Neuronal stem cell (in vitro differentiated cells): ENCODE measurements at regions not wholly inside any gene's neighbourhood (a gene's known extent, or its start where the extent isn't known, plus 50 kb on each side); places are given as distances from the start of the nearest gene placed in this dataset.

Source experiments
- DNase-seq: peaks from one replicate; pipeline ENCODE4 v3.0.0-alpha.2; 2013; ENCODE audit warnings: low spot score
- H2AFZ ChIP-seq: one replicate; pipeline ENCODE4 v1.6.1; 2013; ENCODE audit warnings: mild to moderate bottlenecking, low read length, inconsistent platforms
- H2AK5ac ChIP-seq: 2 replicates; pipeline ENCODE4 v1.6.1; 2013; ENCODE audit warnings: low read depth, mild to moderate bottlenecking, inconsistent platforms, low read length, moderate library complexity, mixed read lengths
- H2BK120ac ChIP-seq: 2 replicates; pipeline ENCODE4 v1.6.1; 2013; ENCODE audit warnings: low read depth, mild to moderate bottlenecking, inconsistent platforms, low read length, moderate library complexity, mixed read lengths
- H2BK12ac ChIP-seq: one replicate; pipeline ENCODE4 v1.6.1; 2013; ENCODE audit warnings: low read length, inconsistent platforms
- H2BK15ac ChIP-seq: 2 replicates; pipeline ENCODE4 v1.6.1; 2013; ENCODE audit warnings: mild to moderate bottlenecking, low read length, inconsistent platforms, mixed read lengths
- H2BK5ac ChIP-seq: one replicate; pipeline ENCODE4 v1.6.1; 2013; ENCODE audit warnings: inconsistent platforms, mild to moderate bottlenecking, low read length, moderate library complexity
- H3K14ac ChIP-seq: one replicate; pipeline ENCODE4 v1.6.1; 2013; ENCODE audit warnings: low read length, inconsistent platforms
- H3K18ac ChIP-seq: 2 replicates; pipeline ENCODE4 v1.6.1; 2013; ENCODE audit warnings: low read length, inconsistent platforms
- H3K23ac ChIP-seq: 2 replicates; pipeline ENCODE4 v1.6.1; 2013; ENCODE audit warnings: low read depth, mild to moderate bottlenecking, mixed read lengths, low read length, inconsistent platforms; ENCODE audit not compliant: poor library complexity
- H3K27ac ChIP-seq: replicated peaks from 3 replicates; pipeline ENCODE4 v1.5.1; 2013; ENCODE audit warnings: low read length, inconsistent platforms
- H3K27me3 ChIP-seq, 3 experiments: 2 replicates each; pipeline ENCODE4 v1.6.1; 2013; ENCODE audit warnings: low read length in 3 of 3, mild to moderate bottlenecking in 2 of 3, inconsistent platforms in 1 of 3, low read depth in 1 of 3, mixed read lengths in 1 of 3, moderate library complexity in 1 of 3; ENCODE audit not compliant: control insufficient read depth in 3 of 3, insufficient read depth in 3 of 3
- H3K36me3 ChIP-seq, 2 donors: replicated peaks in 1 of 2; 2 replicates each; pipeline ENCODE4 v1.6.1; 2013; ENCODE audit warnings: low read length in 2 of 2; ENCODE audit not compliant: control insufficient read depth in 2 of 2, insufficient read depth in 2 of 2
- H3K4ac ChIP-seq: 2 replicates; pipeline ENCODE4 v1.6.1; 2013; ENCODE audit warnings: inconsistent platforms, mild to moderate bottlenecking, low read length, moderate library complexity
- H3K4me1 ChIP-seq, 2 donors: 1 replicate in 1 of 2; 2 replicates in 1 of 2; pipeline ENCODE4 v1.6.1; 2013; ENCODE audit warnings: low read length in 2 of 2, low read depth in 1 of 2; ENCODE audit not compliant: control insufficient read depth in 2 of 2, insufficient read depth in 1 of 2
- H3K4me2 ChIP-seq: one replicate; pipeline ENCODE4 v1.6.1; 2013; ENCODE audit warnings: mild to moderate bottlenecking, low read length, inconsistent platforms; ENCODE audit not compliant: insufficient read depth, poor library complexity, severe bottlenecking
- H3K4me3 ChIP-seq, 2 donors: 2 replicates each; pipeline ENCODE4 v1.5.1; 2013; ENCODE audit warnings: low read length in 2 of 2, mild to moderate bottlenecking in 2 of 2, inconsistent platforms in 1 of 2, moderate library complexity in 1 of 2
- H3K79me1 ChIP-seq: one replicate; pipeline ENCODE4 v1.6.1; 2013; ENCODE audit warnings: low read depth, mild to moderate bottlenecking, inconsistent platforms, low read length, moderate library complexity
- H3K9ac ChIP-seq: one replicate; pipeline ENCODE4 v1.6.1; 2013; ENCODE audit warnings: mild to moderate bottlenecking, low read depth, low read length, inconsistent platforms; ENCODE audit not compliant: poor library complexity
- H3K9me3 ChIP-seq, 2 donors: replicated peaks in 1 of 2; 2 replicates each; pipeline versions ENCODE3 to v1.6.1; 2013; ENCODE audit warnings: low read length in 2 of 2, mild to moderate bottlenecking in 2 of 2, inconsistent platforms in 1 of 2, low read depth in 1 of 2, mixed read lengths in 1 of 2, moderate library complexity in 1 of 2; ENCODE audit not compliant: control insufficient read depth in 2 of 2, insufficient read depth in 1 of 2
- H4K8ac ChIP-seq: one replicate; pipeline ENCODE4 v1.6.1; 2013; ENCODE audit warnings: low read depth, mild to moderate bottlenecking, inconsistent platforms, low read length, moderate library complexity
- H4K91ac ChIP-seq: one replicate; pipeline ENCODE4 v1.6.1; 2013; ENCODE audit warnings: low read length, low read depth, mild to moderate bottlenecking, inconsistent platforms; ENCODE audit not compliant: poor library complexity
- WGBS, 2 donors: extraction: QIAGEN DNeasy Blood & Tissue Kit; methylation state at CpG; one replicate each; pipeline ENCODE4 v1.1.7; 2013; ENCODE audit warnings: missing lambda C conversion rate in 2 of 2, mixed read lengths in 1 of 2; ENCODE audit not compliant: insufficient read length in 2 of 2, insufficient replicate concordance in 1 of 2; ENCODE audit errors: extremely low coverage in 2 of 2; 5-methylcytosine and 5-hydroxymethylcytosine counted together

DNA sequence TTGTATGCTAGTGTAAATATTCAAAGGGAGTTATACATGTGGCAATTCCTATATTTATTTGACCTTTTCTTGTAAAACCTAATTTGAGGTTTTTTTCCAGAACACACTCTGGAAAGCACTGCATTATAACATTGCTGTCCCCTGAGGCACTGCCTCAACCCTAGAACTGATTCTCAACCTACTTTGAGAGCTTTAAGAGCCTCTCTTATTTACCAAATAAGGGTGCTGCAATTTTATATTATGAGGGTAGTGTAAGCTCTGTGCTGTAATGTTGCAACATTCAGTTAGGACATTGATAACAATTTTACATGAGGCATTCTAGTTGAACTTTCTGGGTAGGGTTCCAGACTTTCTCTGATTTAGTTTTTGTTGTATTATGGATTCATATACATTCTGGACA lies 302.2 kb upstream of the DEPDC1 start:
- H3K14ac ChIP-seq, result no peak overlapping the region

DNA sequence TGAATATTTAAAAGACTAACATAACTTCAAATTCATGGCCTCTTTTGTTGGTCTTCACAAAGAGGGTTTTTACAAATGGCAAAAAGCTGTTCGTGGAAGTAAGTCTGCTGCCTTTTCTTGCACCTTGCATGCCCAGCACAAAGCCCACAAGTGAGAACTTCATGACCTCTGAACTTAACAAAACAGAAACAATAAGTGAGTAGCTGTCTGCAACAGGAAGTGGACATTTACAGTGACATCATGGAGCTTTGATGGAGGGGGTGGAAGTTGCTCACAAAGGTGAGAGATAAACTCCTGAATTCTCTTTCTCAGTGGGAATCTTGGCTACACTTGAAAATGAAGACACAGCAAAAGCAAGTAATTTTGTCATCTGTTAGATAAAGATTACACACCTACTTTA lies 303.3 kb upstream of the DEPDC1 start:
- Histone ChIP-seq H2BK12ac (no peak overlapping the region), H3K4me2 (no peak overlapping the region), H3K27me3 (no peaks in the 10 kb centered on the region), H2BK120ac (no peak overlapping the region), H3K79me1 (no peaks in the 10 kb centered on the region), H3K9ac (no peak overlapping the region), H4K91ac (no peak overlapping the region), H3K14ac (no peak overlapping the region), H2BK5ac (no peak overlapping the region), H2AFZ (no peak overlapping the region), H3K23ac (no peak overlapping the region), H4K8ac (no peak overlapping the region), H3K18ac (no peak overlapping the region), H3K27ac (no peak overlapping the region), H3K4ac (no peak overlapping the region), H2BK15ac (no peak overlapping the region), H3K36me3 (no peaks in the 10 kb centered on the region), H2AK5ac (no peak overlapping the region), H3K4me3 (no peak overlapping the region), H3K4me1 (peaks cover 2 to 13% of the 10 kb centered on the region in 2 donors), H3K9me3 (no peaks in the 10 kb centered on the region)
- DNase-seq, result no peak
- no CpG with 5 or more reads among the region's 1 CpG for WGBS, 2 donors

More for the DNA sequence above, 302.2 kb upstream of the DEPDC1 start:
- Histone ChIP-seq H2AK5ac (no peak overlapping the region), H3K9ac (no peak overlapping the region), H3K79me1 (no peaks in the 10 kb centered on the region), H4K91ac (no peak overlapping the region), H2AFZ (no peak overlapping the region), H2BK15ac (no peak overlapping the region), H4K8ac (no peak overlapping the region), H3K27ac (no peak overlapping the region), H3K18ac (no peak overlapping the region), H2BK5ac (no peak overlapping the region), H3K4ac (no peak overlapping the region), H2BK12ac (no peak overlapping the region), H3K4me3 (no peak overlapping the region), H3K4me1 (peaks cover 2 to 13% of the 10 kb centered on the region in 2 donors), H2BK120ac (no peak overlapping the region), H3K36me3 (no peaks in the 10 kb centered on the region), H3K4me2 (no peak overlapping the region), H3K27me3 (no peaks in the 10 kb centered on the region), H3K23ac (no peak overlapping the region), H3K9me3 (no peaks in the 10 kb centered on the region)
- no peak for DNase-seq

- no peak overlapping the region for H2BK12ac ChIP-seq
- no peaks in the 10 kb centered on the region for H3K9me3 ChIP-seq
- no peak overlapping the region for H3K4ac ChIP-seq
- H3K4me1 ChIP-seq, result peaks cover 2 to 13% of the 10 kb centered on the region in 2 donors
- no peak for DNase-seq
- no peak overlapping the region for H2BK15ac ChIP-seq
- H3K9ac ChIP-seq, result no peak overlapping the region
- H2AFZ ChIP-seq, result no peak overlapping the region
- no peak overlapping the region for H2BK120ac ChIP-seq
- no peak overlapping the region for H3K4me2 ChIP-seq
- H3K23ac ChIP-seq, result no peak overlapping the region
- WGBS, 2 donors, result no CpG with 5 or more reads among the region's 5 CpGs
- no peak overlapping the region for H2AK5ac ChIP-seq
- H3K14ac ChIP-seq, result no peak overlapping the region
- no peaks in the 10 kb centered on the region for H3K79me1 ChIP-seq
- no peak overlapping the region for H4K91ac ChIP-seq
- H3K36me3 ChIP-seq, result no peaks in the 10 kb centered on the region
- no peak overlapping the region for H3K4me3 ChIP-seq
- no peak overlapping the region for H4K8ac ChIP-seq
- H3K27me3 ChIP-seq, result no peaks in the 10 kb centered on the region
- H2BK5ac ChIP-seq, result no peak overlapping the region
- no peak overlapping the region for H3K27ac ChIP-seq
- no peak overlapping the region for H3K18ac ChIP-seq
These were observed 304.6 kb upstream of the DEPDC1 start for GRCh38 chr1:68801440-68801839.

DNA sequence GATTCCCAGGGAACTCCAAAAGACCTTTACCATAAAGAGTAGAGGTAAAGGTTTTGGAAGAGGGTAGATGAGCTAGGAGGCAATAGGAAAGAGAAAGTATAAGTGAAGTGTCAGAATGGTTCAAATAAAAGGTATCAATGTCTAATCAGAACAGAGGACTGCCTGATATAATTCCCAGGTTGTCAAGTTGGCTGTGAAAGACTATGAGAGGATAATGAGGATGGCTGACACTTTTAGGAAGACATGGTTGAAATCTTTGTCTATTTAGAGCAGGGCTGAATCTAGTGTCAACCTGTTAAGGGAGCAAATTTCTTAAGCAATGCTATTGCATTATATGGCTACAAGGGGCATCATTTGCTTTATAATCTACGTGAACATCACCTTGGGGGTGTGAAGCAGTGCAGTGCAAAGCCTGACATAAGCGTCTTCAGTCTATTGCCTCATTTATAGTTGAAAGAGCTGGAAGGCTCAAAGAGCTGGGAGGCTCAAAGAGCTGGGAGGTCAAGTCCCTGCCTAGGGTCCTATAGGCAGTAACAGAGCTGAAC lies 308.3 kb upstream of the DEPDC1 start:
- Histone ChIP-seq H3K9me3 (no peaks in the 10 kb centered on the region), H3K27ac (no peak overlapping the region), H3K4me3 (no peak overlapping the region)

More for the DNA sequence above, 308.3 kb upstream of the DEPDC1 start:
- DNase-seq, result no peak
- H3K79me1 ChIP-seq, result no peaks in the 10 kb centered on the region
- H3K9ac ChIP-seq, result no peak overlapping the region
- H2AK5ac ChIP-seq, result no peak overlapping the region
- H2AFZ ChIP-seq, result no peak overlapping the region
- H3K4ac ChIP-seq, result no peak overlapping the region
- H4K8ac ChIP-seq, result no peak overlapping the region
- no peak overlapping the region for H4K91ac ChIP-seq
- H3K36me3 ChIP-seq, result no peaks in the 10 kb centered on the region
- H2BK12ac ChIP-seq, result no peak overlapping the region
- no peak overlapping the region for H3K23ac ChIP-seq
- no CpG with 5 or more reads among the region's 2 CpGs for WGBS, 2 donors
- no peak overlapping the region for H2BK15ac ChIP-seq
- H2BK120ac ChIP-seq, result no peak overlapping the region
- H3K4me1 ChIP-seq, result peaks cover 1 to 6% of the 10 kb centered on the region in 2 donors
- H3K27me3 ChIP-seq, result no peaks in the 10 kb centered on the region
- H2BK5ac ChIP-seq, result no peak overlapping the region
- H3K18ac ChIP-seq, result no peak overlapping the region
- no peak overlapping the region for H3K14ac ChIP-seq
- no peak overlapping the region for H3K4me2 ChIP-seq
